Nephron (organoid): ENCODE measurements at regions not wholly inside any gene's neighbourhood (a gene's known extent, or its start where the extent isn't known, plus 50 kb on each side); places are given as distances from the start of the nearest gene placed in this dataset.

ENCODE experiments used
- H3K27ac Mint-ChIP-seq, 3 experiments: 2 replicates each; pipeline ENCODE4 v1.8.0; 2020; ENCODE audit warnings: mixed read lengths in 3 of 3, mild to moderate bottlenecking in 2 of 3, moderate library complexity in 1 of 3
- H3K27me3 Mint-ChIP-seq: 2 replicates; pipeline ENCODE4 v1.8.0; 2021; ENCODE audit warnings: low read depth, mild to moderate bottlenecking, moderate library complexity, mixed read lengths
- H3K36me3 Mint-ChIP-seq: 2 replicates; pipeline ENCODE4 v1.8.0; 2020; ENCODE audit warnings: low read depth, mixed read lengths
- H3K4me1 Mint-ChIP-seq: 2 replicates; pipeline ENCODE4 v1.8.0; 2020; ENCODE audit warnings: mixed read lengths
- H3K4me3 Mint-ChIP-seq, 3 experiments: 2 replicates each; pipeline ENCODE4 v1.8.0; 2020; ENCODE audit warnings: mild to moderate bottlenecking in 3 of 3, mixed read lengths in 3 of 3, moderate library complexity in 2 of 3
- H3K9me3 Mint-ChIP-seq: 2 replicates; pipeline ENCODE4 v1.8.0; 2020; ENCODE audit warnings: mixed read lengths
- CTCF ChIP-seq, 3 experiments: fragments of 200-600 bp; sonication (generic); IDR thresholded peaks; one replicate each; pipeline ENCODE4 v1.5.0; 2021; ENCODE audit warnings: antibody characterized with exemption in 3 of 3; ENCODE audit not compliant: unreplicated experiment in 3 of 3

DNA sequence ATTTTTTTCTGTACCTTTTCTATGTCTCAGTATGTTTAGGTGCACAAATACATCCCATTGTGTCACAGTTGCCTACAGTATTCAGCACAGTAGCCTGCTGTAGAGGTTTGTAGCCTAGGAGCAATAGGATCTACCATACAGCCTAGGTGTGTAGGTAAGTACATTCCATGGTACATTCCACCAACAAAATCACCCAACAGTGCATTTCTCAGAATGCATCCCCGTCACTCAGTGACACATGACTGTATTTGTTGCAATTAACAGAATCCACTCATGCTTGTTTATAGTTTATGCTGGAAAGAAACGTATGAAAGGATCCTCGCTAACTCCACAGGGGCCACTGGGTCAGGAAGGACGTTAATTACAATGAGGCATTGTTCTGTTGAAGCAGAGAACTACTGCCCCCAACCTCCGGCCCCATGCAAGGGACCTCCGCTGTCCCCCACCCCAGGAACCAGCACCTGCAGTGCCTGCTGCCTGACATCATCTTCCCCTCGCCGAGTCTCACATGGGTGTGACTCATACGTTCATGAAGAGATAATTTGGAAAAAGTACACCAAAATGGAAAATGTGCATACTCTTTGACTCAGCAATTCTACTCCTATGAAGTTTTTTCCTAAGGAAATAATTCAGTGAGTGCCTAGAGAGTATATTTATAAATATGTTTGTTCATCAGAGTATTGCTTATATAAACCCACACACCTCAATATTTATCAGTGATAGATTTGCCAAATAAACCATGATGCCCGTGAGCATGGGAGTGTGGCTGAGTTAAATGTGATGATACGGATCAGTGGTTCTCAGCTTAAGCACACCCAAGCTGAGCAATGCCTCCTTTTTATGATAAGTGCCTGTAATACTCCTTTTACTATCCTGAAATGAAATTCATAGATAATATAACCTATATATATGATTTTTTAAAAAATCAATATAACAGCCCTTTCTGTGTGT lies 156.4 kb upstream of the ECI2 start:
- Mint-ChIP-seq H3K36me3 (no peaks in the 10 kb centered on the region), H3K27ac (no peak overlapping the region), H3K9me3 (no peaks in the 10 kb centered on the region), H3K27me3 (peaks cover 4% of the 10 kb centered on the region), H3K4me1 (peaks cover 8% of the 10 kb centered on the region), H3K4me3 (no peak overlapping the region)
- no peak for TF ChIP-seq CTCF (IDR thresholded peaks at IDR 0.05; ENCODE audit: unreplicated experiment in 3 of 3)

DNA sequence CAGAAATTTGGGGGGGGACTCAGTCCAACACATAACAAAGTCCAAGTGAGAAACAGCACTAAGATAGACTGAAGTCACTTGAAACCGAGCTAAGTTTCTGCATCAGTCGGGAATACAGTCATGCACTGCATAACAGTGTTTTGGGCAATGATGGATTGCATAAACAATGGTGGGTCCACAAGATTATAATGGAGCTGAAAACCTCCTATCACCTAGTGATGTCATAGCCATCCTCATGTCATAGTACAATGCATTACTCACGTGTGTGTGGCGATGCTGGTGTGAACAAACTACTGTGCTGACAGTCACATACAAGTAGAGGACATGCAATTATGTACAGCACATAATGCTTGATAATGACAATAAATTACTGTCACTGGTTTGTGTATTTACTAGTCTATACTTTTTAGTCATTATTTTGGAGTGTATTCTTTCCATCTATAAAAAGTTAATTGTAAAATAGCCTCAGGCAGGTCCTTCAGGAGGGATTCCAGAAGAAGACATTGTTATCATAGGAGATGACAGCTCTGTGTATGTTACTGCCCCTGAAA lies 154.5 kb upstream of the ECI2 start:
- no peak overlapping the region for H3K27ac Mint-ChIP-seq
- no peak overlapping the region for H3K4me3 Mint-ChIP-seq
- no peak for TF ChIP-seq CTCF (IDR thresholded peaks at IDR 0.05; ENCODE audit: unreplicated experiment in 3 of 3)
- no peaks in the 10 kb centered on the region for H3K36me3 Mint-ChIP-seq
- no peaks in the 10 kb centered on the region for H3K9me3 Mint-ChIP-seq
- H3K4me1 Mint-ChIP-seq: peaks cover 14% of the 10 kb centered on the region
- peaks cover 9% of the 10 kb centered on the region for H3K27me3 Mint-ChIP-seq

- H3K4me1 Mint-ChIP-seq: peaks cover 14% of the 10 kb centered on the region
- no peak overlapping the region for H3K4me3 Mint-ChIP-seq
- no peaks in the 10 kb centered on the region for H3K36me3 Mint-ChIP-seq
- no peak overlapping the region for H3K27ac Mint-ChIP-seq
- H3K27me3 Mint-ChIP-seq: peaks cover 15% of the 10 kb centered on the region
- TF ChIP-seq CTCF (IDR thresholded peaks at IDR 0.05; ENCODE audit: unreplicated experiment in 3 of 3): no peak
- no peaks in the 10 kb centered on the region for H3K9me3 Mint-ChIP-seq
These were observed 152.5 kb upstream of the ECI2 start for GRCh38 chr6:4287811-4288244.

GRCh38 chr6:4287372-4287771 lies 152.0 kb upstream of the ECI2 start:
- no peaks in the 10 kb centered on the region for H3K9me3 Mint-ChIP-seq
- no peaks in the 10 kb centered on the region for H3K36me3 Mint-ChIP-seq
- peaks cover 14% of the 10 kb centered on the region for H3K4me1 Mint-ChIP-seq

DNA sequence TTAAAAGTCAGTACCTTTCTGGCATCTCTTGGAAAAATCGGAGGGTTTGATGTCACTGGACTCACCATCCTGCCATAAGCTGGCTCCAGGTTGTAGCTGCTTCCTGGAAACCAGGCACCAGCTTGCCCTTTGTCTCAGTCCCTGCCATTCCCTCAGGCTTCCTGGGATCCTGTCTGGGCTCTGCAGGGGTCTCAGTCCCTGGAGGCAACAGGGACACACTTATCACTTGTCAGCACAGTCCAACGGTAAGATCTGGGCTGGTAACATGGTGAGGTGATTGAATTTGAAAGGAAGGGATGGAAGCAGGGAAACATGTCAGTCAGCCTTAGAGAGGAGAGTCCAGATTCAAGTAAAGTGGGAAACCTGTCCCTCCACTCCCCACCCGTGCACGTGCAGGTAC lies 147.6 kb upstream of the ECI2 start:
- Mint-ChIP-seq H3K9me3 (peaks cover 5% of the 10 kb centered on the region), H3K4me1 (peaks cover 19% of the 10 kb centered on the region), H3K27me3 (peaks cover 38% of the 10 kb centered on the region), H3K4me3 (no peak overlapping the region), H3K27ac (no peak overlapping the region), H3K36me3 (no peaks in the 10 kb centered on the region)
- no peak for TF ChIP-seq CTCF (IDR thresholded peaks at IDR 0.05; ENCODE audit: unreplicated experiment in 3 of 3)

More at GRCh38 chr6:4287372-4287771, 152.0 kb upstream of the ECI2 start:
- TF ChIP-seq CTCF (IDR thresholded peaks at IDR 0.05; ENCODE audit: unreplicated experiment in 3 of 3): no peak
- Mint-ChIP-seq H3K4me3 (no peak overlapping the region), H3K27me3 (peaks cover 15% of the 10 kb centered on the region), H3K27ac (no peak overlapping the region)
